SJSA1 (cell line): ENCODE measurements at regions not wholly inside any gene's neighbourhood (a gene's known extent, or its start where the extent isn't known, plus 50 kb on each side); places are given as distances from the start of the nearest gene placed in this dataset.

ENCODE experiments used
- DNase-seq, 2 experiments: peaks; one replicate each; pipeline ENCODE4 v3.0.0-alpha.2; 2015 to 2020; ENCODE audit warnings: low spot score in 2 of 2, low read depth in 1 of 2
- H3K27ac ChIP-seq: fragments of 250-450 bp; sonication (Bioruptor Pico); 2 replicates; pipeline ENCODE4 v1.5.1; 2020; ENCODE audit warnings: mild to moderate bottlenecking, moderate library complexity
- H3K27me3 ChIP-seq: fragments of 250-450 bp; sonication (Bioruptor Pico); replicated peaks from 2 replicates; pipeline ENCODE4 v1.5.1; 2020; ENCODE audit warnings: mild to moderate bottlenecking, moderate library complexity
- H3K36me3 ChIP-seq: fragments of 250-450 bp; sonication (Bioruptor Pico); 2 replicates; pipeline ENCODE4 v1.5.1; 2020; ENCODE audit warnings: mild to moderate bottlenecking
- H3K4me1 ChIP-seq: fragments of 250-450 bp; sonication (Bioruptor Pico); replicated peaks from 2 replicates; pipeline ENCODE4 v1.6.1; 2021; ENCODE audit warnings: mild to moderate bottlenecking
- H3K4me3 ChIP-seq: fragments of 250-450 bp; sonication (Bioruptor Pico); 2 replicates; pipeline ENCODE4 v1.5.1; 2020; ENCODE audit warnings: mild to moderate bottlenecking
- H3K9me3 ChIP-seq: fragments of 250-450 bp; sonication (Bioruptor Pico); replicated peaks from 2 replicates; pipeline ENCODE4 v1.5.1; 2020; ENCODE audit warnings: mild to moderate bottlenecking

DNA sequence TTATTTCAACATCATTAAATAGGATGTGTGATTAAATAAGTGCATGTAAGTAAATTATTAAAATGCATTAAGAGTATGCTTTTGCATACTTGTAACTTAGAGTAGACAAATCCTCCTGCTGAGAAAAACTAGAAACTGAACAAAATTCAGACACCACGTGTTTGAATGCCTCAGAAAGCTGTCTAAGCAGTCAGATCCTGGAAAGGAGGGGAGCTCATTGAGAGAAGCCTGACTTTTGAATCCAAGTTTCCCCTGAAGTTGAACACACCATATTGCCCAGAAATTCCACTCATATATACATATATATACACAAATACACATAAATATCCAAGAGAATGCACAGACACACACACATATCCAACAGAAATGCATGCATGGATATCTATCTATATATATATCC, 190.0 kb upstream of the BMP2 start:
- H3K36me3 ChIP-seq, result no peaks in the 10 kb centered on the region
- H3K4me3 ChIP-seq, result no peak overlapping the region
- no peak for DNase-seq

DNA sequence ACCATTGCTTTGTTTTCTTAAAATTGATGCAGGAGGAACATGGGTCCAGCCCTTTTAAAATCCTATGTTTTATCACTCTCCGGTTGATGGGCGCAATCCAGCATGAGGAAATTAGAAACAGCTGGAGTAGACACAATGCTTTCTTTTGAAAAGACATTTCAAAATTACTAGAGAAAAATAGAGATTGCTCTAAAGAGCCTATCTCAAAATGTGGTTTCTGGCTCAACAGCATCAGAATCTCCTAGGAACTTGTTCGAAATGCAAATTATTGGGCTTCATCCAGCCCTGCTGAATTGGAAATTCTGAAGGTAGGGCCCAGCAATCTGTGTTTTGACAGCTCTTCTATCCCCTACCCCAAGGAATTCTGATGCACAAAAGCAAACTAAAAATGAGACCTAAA, 190.8 kb upstream of the BMP2 start:
- DNase-seq, result no peak
- Histone ChIP-seq H3K4me3 (no peak overlapping the region), H3K27ac (peak overlapping the region; percentile 53)

More for the DNA sequence above, 190.0 kb upstream of the BMP2 start:
- peak overlapping the region; percentile 53 for H3K27ac ChIP-seq
- no peaks in the 10 kb centered on the region for H3K27me3 ChIP-seq
- H3K9me3 ChIP-seq, result no peaks in the 10 kb centered on the region
- H3K4me1 ChIP-seq, result peaks cover 34% of the 10 kb centered on the region

DNA sequence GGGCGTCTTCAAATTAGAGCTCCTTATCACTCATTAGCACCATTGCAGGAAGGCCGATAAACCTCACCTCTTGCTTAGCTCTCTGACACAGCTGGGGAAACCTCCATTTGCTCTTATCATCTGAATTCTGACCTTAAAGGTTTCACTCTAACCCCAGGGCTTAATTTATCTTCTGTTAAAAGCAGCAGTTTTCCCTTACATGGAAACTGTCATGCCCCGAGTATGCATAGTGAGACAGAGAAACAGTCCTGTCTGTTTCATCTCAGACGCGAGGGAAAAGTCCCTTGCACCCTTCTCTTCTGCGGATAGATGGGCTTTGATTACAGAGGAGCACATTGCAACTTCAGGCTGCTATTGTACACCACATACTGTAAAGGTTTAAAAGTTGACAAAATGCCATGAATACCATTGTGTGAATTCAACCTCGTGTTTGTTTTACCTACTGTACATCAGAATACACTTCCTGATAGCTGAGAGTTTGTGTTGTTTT, 191.5 kb upstream of the BMP2 start:
- peak; percentile 66 to 86 for DNase-seq
- H3K4me1 ChIP-seq, result peaks cover 34% of the 10 kb centered on the region

More for the DNA sequence above, 190.8 kb upstream of the BMP2 start:
- no peaks in the 10 kb centered on the region for H3K27me3 ChIP-seq
- peaks cover 34% of the 10 kb centered on the region for H3K4me1 ChIP-seq
- H3K9me3 ChIP-seq, result no peaks in the 10 kb centered on the region
- no peaks in the 10 kb centered on the region for H3K36me3 ChIP-seq

DNA sequence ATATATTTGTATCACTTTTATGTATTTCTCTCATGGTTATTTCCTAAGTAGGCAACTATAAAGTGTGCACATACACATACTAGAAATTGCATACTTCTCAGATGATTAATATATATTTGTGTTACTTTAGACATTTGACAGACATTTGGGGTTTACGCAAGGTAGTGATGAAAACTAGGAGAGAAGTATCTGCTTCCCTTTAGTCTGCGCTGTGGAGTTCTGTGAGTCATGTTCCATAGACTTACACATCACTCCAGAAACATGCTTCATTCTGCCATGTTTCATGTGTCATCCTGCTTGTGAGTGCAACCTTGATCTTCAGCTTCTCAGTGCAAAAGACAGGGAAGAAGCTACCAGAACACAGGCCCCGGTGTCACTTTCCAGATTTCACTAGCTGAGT, 200.7 kb upstream of the BMP2 start:
- H3K4me1 ChIP-seq, result peaks cover 25% of the 10 kb centered on the region
- no peaks in the 10 kb centered on the region for H3K27me3 ChIP-seq
- no peaks in the 10 kb centered on the region for H3K9me3 ChIP-seq
- no peak overlapping the region for H3K27ac ChIP-seq
- H3K4me3 ChIP-seq, result no peak overlapping the region
- peak; percentile 20 to 45 for DNase-seq
- no peaks in the 10 kb centered on the region for H3K36me3 ChIP-seq

More for the DNA sequence above, 191.5 kb upstream of the BMP2 start:
- Histone ChIP-seq H3K27ac (peak overlapping the region; percentile 77), H3K27me3 (no peaks in the 10 kb centered on the region), H3K9me3 (no peaks in the 10 kb centered on the region), H3K36me3 (no peaks in the 10 kb centered on the region), H3K4me3 (no peak overlapping the region)

DNA sequence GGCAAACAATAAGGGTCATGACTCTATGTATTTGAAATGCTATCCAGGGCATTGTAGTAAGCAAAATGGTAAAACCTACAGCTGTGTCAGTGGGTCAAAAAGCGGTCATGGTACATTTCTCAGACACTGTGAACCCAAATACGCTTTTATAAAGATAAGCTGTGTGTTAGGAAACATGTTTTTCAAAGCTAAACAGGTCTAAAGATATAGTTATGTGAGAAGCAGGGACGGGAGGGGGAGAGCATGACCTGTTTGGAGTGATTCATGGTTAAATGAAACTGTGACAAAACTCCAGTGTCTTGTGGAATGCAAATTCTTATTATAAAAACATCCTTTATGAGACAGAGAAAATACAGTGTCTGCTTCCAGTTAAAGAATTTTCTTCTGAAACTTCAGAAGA, 205.4 kb upstream of the BMP2 start:
- DNase-seq, result peak in 1 of 2 experiments; percentile 63
- peaks cover 33% of the 10 kb centered on the region for H3K4me1 ChIP-seq
- H3K27me3 ChIP-seq, result no peaks in the 10 kb centered on the region
- no peaks in the 10 kb centered on the region for H3K36me3 ChIP-seq
- no peaks in the 10 kb centered on the region for H3K9me3 ChIP-seq
- H3K27ac ChIP-seq, result peak overlapping the region; percentile 38
- no peak overlapping the region for H3K4me3 ChIP-seq

DNA sequence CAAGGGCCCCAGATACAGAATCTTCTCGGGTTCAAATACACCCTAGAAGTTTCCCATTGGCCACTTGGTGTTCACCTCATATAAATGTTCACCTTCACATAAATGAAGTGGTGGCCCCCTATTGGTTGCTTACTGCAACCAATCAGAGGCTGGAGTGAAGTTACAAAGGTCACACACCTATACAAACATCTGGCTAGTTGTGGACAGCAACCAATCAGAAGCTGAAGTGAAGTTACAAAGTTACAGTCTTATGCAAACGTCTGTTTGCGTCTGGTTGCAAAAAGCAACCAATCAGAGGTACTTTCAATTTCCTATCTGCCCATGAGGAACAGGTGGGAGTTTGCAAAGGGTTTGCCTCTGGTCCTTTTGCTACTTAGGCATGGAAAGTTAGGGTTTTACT, 206.5 kb upstream of the BMP2 start:
- Histone ChIP-seq H3K36me3 (no peaks in the 10 kb centered on the region), H3K4me1 (peaks cover 24% of the 10 kb centered on the region), H3K9me3 (no peaks in the 10 kb centered on the region), H3K27ac (no peak overlapping the region), H3K4me3 (no peak overlapping the region), H3K27me3 (no peaks in the 10 kb centered on the region)
- no peak for DNase-seq

DNA sequence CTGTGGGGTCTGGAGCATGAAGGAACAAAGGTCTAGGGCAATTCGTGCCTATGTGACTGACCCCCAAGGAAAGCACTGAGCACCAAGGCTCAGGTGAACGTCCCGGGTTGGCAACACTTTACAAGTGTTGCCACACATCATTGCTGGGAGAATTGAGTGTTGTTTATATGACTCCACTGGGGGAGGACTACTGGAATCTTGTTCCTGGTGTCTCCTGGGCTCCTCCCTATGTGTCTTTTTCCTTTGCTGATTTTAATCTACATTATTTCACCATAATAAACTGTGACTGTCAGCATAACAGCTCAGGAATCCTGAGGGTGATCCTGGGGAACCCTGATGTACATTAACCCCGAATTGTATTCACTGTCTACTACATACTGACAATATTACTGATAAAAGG, 207.7 kb upstream of the BMP2 start:
- no peaks in the 10 kb centered on the region for H3K36me3 ChIP-seq
- no peak for DNase-seq
- no peaks in the 10 kb centered on the region for H3K9me3 ChIP-seq

DNA sequence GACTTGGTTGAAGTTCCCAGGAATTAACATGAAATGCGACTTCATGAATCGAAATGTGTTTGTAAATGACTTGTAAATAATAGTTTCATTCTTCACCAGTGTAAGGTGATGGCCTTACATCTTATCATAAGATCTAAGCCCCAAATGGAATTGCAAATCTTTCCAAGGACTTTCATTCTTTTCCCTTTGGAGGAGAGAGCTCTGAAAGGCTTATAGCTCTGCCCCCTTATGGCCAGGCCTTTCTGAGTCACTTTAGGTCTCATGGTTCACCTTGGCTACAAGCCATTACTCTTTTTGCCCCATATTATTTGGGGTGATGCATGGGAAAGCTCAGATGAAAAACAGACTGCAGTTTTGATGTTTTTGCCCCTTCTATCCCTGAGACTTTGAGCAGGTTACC, 209.1 kb upstream of the BMP2 start:
- no peak for DNase-seq
- H3K27ac ChIP-seq, result no peak overlapping the region
- no peak overlapping the region for H3K4me3 ChIP-seq
- H3K27me3 ChIP-seq, result no peaks in the 10 kb centered on the region
- peaks cover 24% of the 10 kb centered on the region for H3K4me1 ChIP-seq
- H3K9me3 ChIP-seq, result no peaks in the 10 kb centered on the region
- no peaks in the 10 kb centered on the region for H3K36me3 ChIP-seq

More for the DNA sequence above, 207.7 kb upstream of the BMP2 start:
- no peak overlapping the region for H3K4me3 ChIP-seq
- H3K27ac ChIP-seq, result no peak overlapping the region
- H3K27me3 ChIP-seq, result no peaks in the 10 kb centered on the region
- H3K4me1 ChIP-seq, result peaks cover 24% of the 10 kb centered on the region

DNA sequence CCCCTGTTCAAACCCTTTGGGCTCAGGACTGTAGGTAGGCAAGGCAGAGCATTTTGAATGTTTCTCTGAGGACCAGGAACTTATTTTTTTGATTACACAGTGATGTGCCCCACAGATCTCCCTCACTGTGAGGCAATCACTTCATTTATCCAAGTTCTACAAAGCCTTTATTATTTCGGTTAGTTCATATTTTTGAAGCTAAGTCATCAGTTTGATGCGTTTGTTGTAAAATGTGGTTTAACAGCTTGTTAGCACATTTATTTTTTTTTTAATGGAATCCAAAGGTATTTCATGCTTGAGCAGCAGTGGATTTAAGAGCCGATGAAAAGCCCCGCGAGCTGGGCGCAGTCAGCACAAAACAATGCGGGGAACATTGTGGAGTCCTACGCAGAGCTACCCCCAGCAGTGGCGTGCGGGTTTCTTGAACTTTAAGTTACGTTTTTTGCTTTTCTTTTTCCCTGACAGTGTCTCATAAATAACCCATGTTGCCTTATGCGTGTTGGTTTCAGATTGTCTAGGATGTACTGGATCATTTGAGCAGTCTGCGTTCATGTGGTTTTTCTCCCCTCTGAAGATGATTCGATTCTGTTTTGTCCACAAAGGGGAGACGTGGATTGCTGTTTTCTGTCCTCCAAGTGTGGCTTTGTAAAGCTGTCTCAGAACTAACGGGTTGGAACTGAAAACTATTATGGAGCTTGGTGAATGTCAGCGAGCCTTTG, 233.6 kb upstream of the BMP2 start:
- Histone ChIP-seq H3K4me3 (peak overlapping the region; percentile 38), H3K27me3 (no peaks in the 10 kb centered on the region), H3K27ac (peak overlapping the region; percentile 89)

DNA sequence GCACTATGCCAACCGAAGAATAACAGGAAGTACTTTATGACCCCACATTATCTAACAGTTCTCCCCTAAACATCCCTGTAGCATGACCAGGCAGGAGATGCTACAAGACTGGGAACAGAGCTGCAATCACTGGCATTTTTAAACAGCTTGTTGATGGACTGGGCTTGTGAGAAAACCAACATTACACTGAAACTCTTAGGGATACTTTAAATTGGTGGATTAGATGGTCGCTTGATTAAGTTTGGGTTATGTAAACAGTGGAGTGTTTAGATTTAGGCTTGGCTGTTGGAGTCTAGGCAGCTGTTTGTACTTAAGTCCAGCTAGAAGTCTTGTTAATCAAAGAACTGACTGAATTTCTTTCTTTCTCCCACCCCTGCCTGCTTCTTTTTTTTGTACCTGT, 234.1 kb upstream of the BMP2 start:
- DNase-seq, result peak in 1 of 2 experiments; percentile 83
- Histone ChIP-seq H3K9me3 (no peaks in the 10 kb centered on the region), H3K4me3 (peak overlapping the region; percentile 38), H3K27me3 (no peaks in the 10 kb centered on the region), H3K36me3 (no peaks in the 10 kb centered on the region), H3K4me1 (peaks cover 35% of the 10 kb centered on the region), H3K27ac (peak overlapping the region; percentile 89)

More for the DNA sequence above, 233.6 kb upstream of the BMP2 start:
- no peaks in the 10 kb centered on the region for H3K36me3 ChIP-seq
- peak; percentile 74 to 85 for DNase-seq
- peaks cover 35% of the 10 kb centered on the region for H3K4me1 ChIP-seq
- no peaks in the 10 kb centered on the region for H3K9me3 ChIP-seq

DNA sequence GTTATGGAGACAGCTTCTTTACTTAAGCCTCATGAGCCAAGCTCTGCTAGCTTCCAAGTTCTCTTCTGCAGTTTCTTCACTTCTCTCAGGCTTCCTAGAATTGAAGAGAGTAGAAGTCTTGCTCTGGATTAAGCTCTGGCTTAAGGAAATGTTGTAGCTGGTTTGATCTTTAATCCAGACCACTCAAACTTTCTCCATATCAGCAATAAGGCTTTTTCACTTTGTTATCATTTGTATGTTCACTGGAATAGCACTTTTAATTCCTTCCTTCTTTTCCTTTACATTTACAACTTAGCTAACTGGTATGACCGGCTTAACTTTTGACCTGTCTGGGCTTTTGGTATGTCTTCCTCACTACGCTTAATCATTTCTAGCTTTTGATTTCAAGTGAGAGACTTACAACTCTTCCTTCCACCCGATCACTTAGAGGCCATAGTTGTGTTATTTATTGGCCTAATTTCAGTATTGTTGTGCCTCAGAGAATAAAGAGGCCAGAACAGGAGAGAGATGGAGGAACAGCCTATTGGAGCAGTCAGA, 236.6 kb upstream of the BMP2 start:
- Histone ChIP-seq H3K27ac (no peak overlapping the region), H3K9me3 (no peaks in the 10 kb centered on the region), H3K27me3 (no peaks in the 10 kb centered on the region), H3K36me3 (no peaks in the 10 kb centered on the region), H3K4me1 (peaks cover 35% of the 10 kb centered on the region), H3K4me3 (no peak overlapping the region)
- DNase-seq, result no peak

DNA sequence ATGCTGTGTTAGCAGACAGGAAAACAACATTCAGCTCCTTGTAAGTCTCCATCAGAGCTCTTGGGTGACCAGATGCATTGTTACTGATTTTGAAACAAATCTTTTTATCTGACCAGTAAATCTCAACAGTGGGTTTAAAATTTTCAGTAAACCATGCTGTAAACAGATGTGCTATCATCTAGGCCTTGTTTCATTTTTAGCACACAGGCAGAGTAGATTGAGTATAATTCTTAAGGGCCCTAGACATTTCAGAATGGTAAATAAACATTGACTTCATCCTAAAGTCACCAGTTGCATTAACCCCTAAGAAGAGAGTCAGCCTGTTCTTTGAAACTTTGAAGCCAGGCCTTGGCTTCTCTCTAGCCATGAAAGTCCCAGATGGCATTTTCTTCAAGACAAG, 237.2 kb upstream of the BMP2 start:
- no peak overlapping the region for H3K27ac ChIP-seq
- H3K9me3 ChIP-seq, result no peaks in the 10 kb centered on the region
- H3K27me3 ChIP-seq, result no peaks in the 10 kb centered on the region
- H3K4me3 ChIP-seq, result no peak overlapping the region
- H3K4me1 ChIP-seq, result peaks cover 31% of the 10 kb centered on the region
- DNase-seq, result peak in 1 of 2 experiments; percentile 18
- no peaks in the 10 kb centered on the region for H3K36me3 ChIP-seq

DNA sequence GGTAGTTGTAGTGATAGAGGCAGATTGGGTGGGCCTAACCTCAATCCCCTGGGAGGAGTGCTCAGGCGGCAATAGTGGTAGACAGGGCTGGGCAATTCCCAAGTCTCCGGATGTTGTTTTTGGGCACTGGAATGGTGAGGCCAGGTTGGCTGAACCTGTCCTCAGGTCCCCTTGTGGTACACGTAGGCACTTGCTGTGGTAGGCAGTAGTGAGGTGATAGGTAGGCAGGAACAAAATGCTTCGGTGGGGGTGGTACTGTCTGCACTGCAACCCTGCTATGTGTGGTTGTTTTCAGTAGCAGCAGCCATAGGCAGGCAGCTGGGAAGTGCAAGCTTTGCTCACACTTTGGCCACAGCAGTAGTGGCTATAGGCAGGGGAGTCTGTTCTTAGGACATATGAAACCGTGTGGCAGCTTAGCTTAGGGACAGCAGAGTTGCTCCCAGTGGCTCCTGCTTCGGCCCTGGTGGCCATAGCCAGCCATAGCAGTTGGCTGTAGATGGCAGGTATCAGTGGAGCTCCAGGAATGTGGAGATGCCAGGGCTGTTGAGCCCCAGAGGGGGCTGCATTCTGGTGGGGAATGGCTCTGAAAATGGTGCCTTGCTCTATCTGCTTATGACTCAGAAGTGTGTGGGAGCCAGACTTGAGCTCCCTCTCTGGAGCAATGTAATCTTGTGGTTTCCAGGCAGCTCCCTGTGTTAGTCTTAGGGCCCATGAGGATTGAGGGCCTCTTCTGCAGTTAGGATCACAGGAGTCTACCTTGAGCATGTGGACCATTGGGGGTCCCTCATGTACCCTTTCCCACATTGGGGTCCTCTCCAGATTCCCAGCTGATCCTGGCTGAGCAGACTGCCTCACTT, 241.8 kb upstream of the BMP2 start:
- Histone ChIP-seq H3K27ac (no peak overlapping the region), H3K4me3 (no peak overlapping the region), H3K27me3 (no peaks in the 10 kb centered on the region), H3K36me3 (no peaks in the 10 kb centered on the region), H3K9me3 (no peaks in the 10 kb centered on the region), H3K4me1 (peaks cover 9% of the 10 kb centered on the region)
- DNase-seq, result no peak

DNA sequence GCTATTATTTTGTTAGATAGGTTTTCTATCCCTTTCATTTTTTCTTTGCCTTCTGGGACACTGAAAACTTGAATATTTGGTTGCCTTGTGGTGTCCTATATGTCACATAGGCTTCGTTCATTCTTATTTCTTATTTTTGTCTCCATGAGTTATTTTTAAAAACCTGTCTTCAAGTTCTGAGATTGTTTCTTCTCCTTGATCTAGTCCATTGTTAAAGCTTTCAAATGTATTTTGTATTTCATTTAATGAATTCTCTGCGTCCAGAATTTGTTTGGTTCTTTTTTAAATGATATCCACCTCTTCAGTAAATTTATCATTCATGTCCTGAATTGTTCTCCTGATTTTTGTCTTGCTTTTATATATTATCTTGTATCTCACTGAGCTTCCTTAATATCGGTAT, 243.2 kb upstream of the BMP2 start:
- no peaks in the 10 kb centered on the region for H3K9me3 ChIP-seq
- no peak overlapping the region for H3K4me3 ChIP-seq
- no peaks in the 10 kb centered on the region for H3K4me1 ChIP-seq
- no peaks in the 10 kb centered on the region for H3K27me3 ChIP-seq
- DNase-seq, result no peak
- no peaks in the 10 kb centered on the region for H3K36me3 ChIP-seq
- H3K27ac ChIP-seq, result no peak overlapping the region
